ENCODE measurements at regions not wholly inside any gene's neighbourhood (a gene's known extent, or its start where the extent isn't known, plus 50 kb on each side); places are given as distances from the start of the nearest gene placed in this dataset.

DNA sequence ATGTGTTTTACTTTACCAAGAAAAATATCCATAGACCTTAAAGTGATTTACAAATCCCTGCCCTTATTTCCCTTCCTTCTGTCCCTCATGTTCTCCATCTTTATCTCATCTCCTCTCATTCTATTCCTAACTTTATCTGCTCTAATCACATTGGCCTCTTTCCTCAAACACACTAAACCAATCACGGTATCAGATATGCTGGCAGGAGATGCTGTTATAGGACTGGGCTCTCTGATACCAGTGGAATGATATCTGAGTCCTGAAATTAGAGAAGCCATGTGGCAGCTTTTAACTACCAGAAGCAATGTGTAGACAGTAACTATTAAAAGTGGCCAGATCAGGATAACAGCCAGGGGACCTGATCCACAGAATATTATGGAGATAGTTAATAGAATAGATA is 49.9 kb upstream of the GIMD1 start:
- TF ChIP-seq, protein P1, sequence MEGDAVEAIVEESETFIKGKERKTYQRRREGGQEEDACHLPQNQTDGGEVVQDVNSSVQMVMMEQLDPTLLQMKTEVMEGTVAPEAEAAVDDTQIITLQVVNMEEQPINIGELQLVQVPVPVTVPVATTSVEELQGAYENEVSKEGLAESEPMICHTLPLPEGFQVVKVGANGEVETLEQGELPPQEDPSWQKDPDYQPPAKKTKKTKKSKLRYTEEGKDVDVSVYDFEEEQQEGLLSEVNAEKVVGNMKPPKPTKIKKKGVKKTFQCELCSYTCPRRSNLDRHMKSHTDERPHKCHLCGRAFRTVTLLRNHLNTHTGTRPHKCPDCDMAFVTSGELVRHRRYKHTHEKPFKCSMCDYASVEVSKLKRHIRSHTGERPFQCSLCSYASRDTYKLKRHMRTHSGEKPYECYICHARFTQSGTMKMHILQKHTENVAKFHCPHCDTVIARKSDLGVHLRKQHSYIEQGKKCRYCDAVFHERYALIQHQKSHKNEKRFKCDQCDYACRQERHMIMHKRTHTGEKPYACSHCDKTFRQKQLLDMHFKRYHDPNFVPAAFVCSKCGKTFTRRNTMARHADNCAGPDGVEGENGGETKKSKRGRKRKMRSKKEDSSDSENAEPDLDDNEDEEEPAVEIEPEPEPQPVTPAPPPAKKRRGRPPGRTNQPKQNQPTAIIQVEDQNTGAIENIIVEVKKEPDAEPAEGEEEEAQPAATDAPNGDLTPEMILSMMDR (conservative IDR thresholded peaks at IDR 0.05; ENCODE audit: low read depth, low read length) = no peak
- no peak for TF ChIP-seq EZH2 (IDR thresholded peaks at IDR 0.05; ENCODE audit: borderline replicate concordance, low read depth, low read length, poor library complexity, severe bottlenecking)
